Epidermal melanocyte (primary cell): ENCODE measurements at regions not wholly inside any gene's neighbourhood (a gene's known extent, or its start where the extent isn't known, plus 50 kb on each side); places are given as distances from the start of the nearest gene placed in this dataset.

Source experiments
- DNase-seq: peaks from one replicate; pipeline ENCODE4 v3.0.0; 2011; ENCODE audit warnings: low spot score; ENCODE audit not compliant: insufficient read length

GRCh38 chr1:14301704-14302024, 296.8 kb upstream of the KAZN start:
- no peak for DNase-seq

GRCh38 chr1:14302025-14302424, 296.5 kb upstream of the KAZN start:
- no peak for DNase-seq

- no peak for DNase-seq
Measured at GRCh38 chr1:14303011-14303410, 295.5 kb upstream of the KAZN start.

- DNase-seq: no peak
Measured at GRCh38 chr1:14304381-14304865, 294.1 kb upstream of the KAZN start.

GRCh38 chr1:14308460-14308859, 290.0 kb upstream of the KAZN start:
- no peak for DNase-seq

- no peak for DNase-seq
Measured at GRCh38 chr1:14309984-14310383, 288.5 kb upstream of the KAZN start.

- DNase-seq: no peak
Measured at GRCh38 chr1:14310476-14310875, 288.0 kb upstream of the KAZN start.

GRCh38 chr1:14313731-14314431, 284.6 kb upstream of the KAZN start:
- DNase-seq: no peak

GRCh38 chr1:14318830-14319229, 279.7 kb upstream of the KAZN start:
- DNase-seq: no peak

GRCh38 chr1:14320518-14320917, 278.0 kb upstream of the KAZN start:
- no peak for DNase-seq

GRCh38 chr1:14320986-14321385, 277.5 kb upstream of the KAZN start:
- no peak for DNase-seq

- DNase-seq: no peak
Measured at GRCh38 chr1:14321422-14321821, 277.1 kb upstream of the KAZN start.

- no peak for DNase-seq
Measured at GRCh38 chr1:14323568-14324247, 274.8 kb upstream of the KAZN start.

- DNase-seq: no peak
Measured at GRCh38 chr1:14324248-14324630, 274.2 kb upstream of the KAZN start.

GRCh38 chr1:14326857-14327256, 271.6 kb upstream of the KAZN start:
- DNase-seq: no peak

GRCh38 chr1:14328685-14329084, 269.8 kb upstream of the KAZN start:
- DNase-seq: no peak

GRCh38 chr1:14332158-14332557, 266.3 kb upstream of the KAZN start:
- DNase-seq: no peak

GRCh38 chr1:14334336-14335176, 263.9 kb upstream of the KAZN start:
- DNase-seq: no peak

GRCh38 chr1:14338509-14338908, 260.0 kb upstream of the KAZN start:
- no peak for DNase-seq

- no peak for DNase-seq
Measured at GRCh38 chr1:14339288-14339687, 259.2 kb upstream of the KAZN start.

GRCh38 chr1:14340002-14340785, 258.3 kb upstream of the KAZN start:
- no peak for DNase-seq

- DNase-seq: no peak
Measured at GRCh38 chr1:14341147-14341546, 257.3 kb upstream of the KAZN start.
